ENCODE measurements at regions not wholly inside any gene's neighbourhood (a gene's known extent, or its start where the extent isn't known, plus 50 kb on each side); places are given as distances from the start of the nearest gene placed in this dataset.

- DNase-seq, result no peak
These were observed 344.9 kb downstream of the EFNA5 start for GRCh38 chr5:107325866-107326265.

- DNase-seq, result no peak
These were observed 345.9 kb downstream of the EFNA5 start for GRCh38 chr5:107324809-107325208.

GRCh38 chr5:107324071-107324470 lies 346.7 kb downstream of the EFNA5 start:
- DNase-seq, result no peak

GRCh38 chr5:107323536-107323935 lies 347.2 kb downstream of the EFNA5 start:
- DNase-seq, result no peak

- DNase-seq, result no peak
These were observed 347.8 kb downstream of the EFNA5 start for GRCh38 chr5:107322936-107323335.

- DNase-seq, result no peak
These were observed 348.8 kb downstream of the EFNA5 start for GRCh38 chr5:107321906-107322305.

- no peak for DNase-seq
These were observed 349.9 kb downstream of the EFNA5 start for GRCh38 chr5:107320846-107321245.

GRCh38 chr5:107320376-107320775 lies 350.4 kb downstream of the EFNA5 start:
- DNase-seq, result no peak

- DNase-seq, result no peak
These were observed 350.8 kb downstream of the EFNA5 start for GRCh38 chr5:107319901-107320300.

GRCh38 chr5:107314330-107314729 lies 356.4 kb downstream of the EFNA5 start:
- no peak for DNase-seq

GRCh38 chr5:107313921-107314320 lies 356.8 kb downstream of the EFNA5 start:
- DNase-seq, result no peak

GRCh38 chr5:107313098-107313497 lies 357.6 kb downstream of the EFNA5 start:
- DNase-seq, result no peak

GRCh38 chr5:107310181-107310580 lies 360.6 kb downstream of the EFNA5 start:
- DNase-seq, result no peak

GRCh38 chr5:107306594-107306993 lies 364.1 kb downstream of the EFNA5 start:
- no peak for DNase-seq

- DNase-seq, result no peak
These were observed 364.7 kb downstream of the EFNA5 start for GRCh38 chr5:107306002-107306401.

GRCh38 chr5:107304684-107305083 lies 366.1 kb downstream of the EFNA5 start:
- DNase-seq, result no peak

- DNase-seq, result no peak
These were observed 367.4 kb downstream of the EFNA5 start for GRCh38 chr5:107303171-107303968.

GRCh38 chr5:107302441-107302840 lies 368.3 kb downstream of the EFNA5 start:
- no peak for DNase-seq

- DNase-seq, result no peak
These were observed 368.7 kb downstream of the EFNA5 start for GRCh38 chr5:107301999-107302398.

GRCh38 chr5:107300721-107301327 lies 369.9 kb downstream of the EFNA5 start:
- peak; percentile 63 for DNase-seq

GRCh38 chr5:107296572-107296971 lies 374.2 kb downstream of the EFNA5 start:
- DNase-seq, result no peak

GRCh38 chr5:107295914-107296313 lies 374.8 kb downstream of the EFNA5 start:
- DNase-seq, result no peak

GRCh38 chr5:107294669-107295068 lies 376.1 kb downstream of the EFNA5 start:
- no peak for DNase-seq

GRCh38 chr5:107294211-107294550 lies 376.6 kb downstream of the EFNA5 start:
- no peak for DNase-seq
